K562 (cell line): ENCODE measurements at regions not wholly inside any gene's neighbourhood (a gene's known extent, or its start where the extent isn't known, plus 50 kb on each side); places are given as distances from the start of the nearest gene placed in this dataset.

Source experiments
- ATAC-seq: fragments of 200-7000 bp; cut with Tn5 transposase; 3 replicates; pipeline ENCODE4 v1.9.1; 2020; ENCODE audit warnings: moderate library complexity
- BruUV-seq: library from RNA; stranded (reverse); fragments of 400-500 nt; replicated peaks from 2 replicates; lab custom pipeline; 2021; lab: Mats Ljungman, UMichigan
- CTCF ChIA-PET: fragments of 300-600 bp; formaldehyde crosslinking; extraction: SDS; loops from one replicate; lab custom pipeline; 2021; ENCODE audit warnings: low intra/inter-chr PET ratio; lab: Yijun Ruan, JAX
- POLR2A ChIA-PET: fragments of 300-600, 350-650 bp; sonication (Branson Sonifier 250); formaldehyde crosslinking; extraction: SDS; loops from one replicate; lab custom pipeline; 2021; ENCODE audit warnings: antibody characterized with exemption, inconsistent platforms; lab: Yijun Ruan, JAX
- DNase-seq, 4 experiments: peaks; one replicate each; pipeline versions ENCODE4 v3.0.0 to v3.0.0-alpha.2; 2011 to 2018; ENCODE audit warnings: low spot score in 3 of 4, mixed read lengths in 3 of 4; ENCODE audit errors: extremely low read depth in 1 of 4
- FAIRE-seq: peaks from 2 replicates; lab custom pipeline; 2011; peaks lifted over from hg19 to GRCh38; lab: Jason Lieb, UNC
- H2AFZ ChIP-seq: 2 replicates; pipeline ENCODE4 v1.6.0; 2011; ENCODE audit warnings: low read depth, low read length, control low read depth, inconsistent platforms
- H3K27ac ChIP-seq: fragments of 200-600 bp; 3 replicates; pipeline ENCODE4 v1.8.0; 2011; ENCODE audit warnings: low read depth, mild to moderate bottlenecking, control low read depth, inconsistent platforms, low read length, moderate library complexity, mixed read lengths; ENCODE audit errors: extremely low read depth
- H3K27me3 ChIP-seq, 2 experiments: fragments of 300-600 bp in 1 of 2; 2 replicates in 1 of 2; 3 replicates in 1 of 2; pipeline versions ENCODE4 v1.6.0 to v1.8.0; 2011; ENCODE audit warnings: inconsistent platforms in 2 of 2, low read length in 2 of 2, mild to moderate bottlenecking in 1 of 2, mixed read lengths in 1 of 2, moderate library complexity in 1 of 2; ENCODE audit not compliant: control insufficient read depth in 2 of 2, insufficient read depth in 2 of 2
- H3K36me3 ChIP-seq: fragments of 300-600 bp; 3 replicates; pipeline ENCODE4 v1.8.0; 2011; ENCODE audit warnings: mild to moderate bottlenecking, low read length, inconsistent platforms; ENCODE audit not compliant: control insufficient read depth, insufficient read depth
- H3K4me1 ChIP-seq, 2 experiments: fragments of 200-600 bp in 1 of 2; replicated peaks in 1 of 2; 2 replicates in 1 of 2; 3 replicates in 1 of 2; pipeline versions ENCODE4 v1.5.1 to v1.8.0; 2011; ENCODE audit warnings: inconsistent platforms in 2 of 2, low read length in 2 of 2, mild to moderate bottlenecking in 1 of 2, mixed read lengths in 1 of 2, moderate library complexity in 1 of 2; ENCODE audit not compliant: control insufficient read depth in 2 of 2, insufficient read depth in 2 of 2
- H3K4me2 ChIP-seq: 2 replicates; pipeline ENCODE4 v1.6.1; 2011; ENCODE audit warnings: low read length, control low read depth, inconsistent platforms, mixed read lengths; ENCODE audit not compliant: insufficient read depth
- H3K4me3 ChIP-seq: fragments of 200-600 bp; sonication (generic), shearing (Covaris generic); 2 replicates; pipeline ENCODE4 v1.5.1; 2016; ENCODE audit warnings: control low read depth, inconsistent platforms
- H3K79me2 ChIP-seq: fragments of 200-600 bp; 3 replicates; pipeline ENCODE4 v1.8.0; 2011; ENCODE audit warnings: low read length, inconsistent platforms; ENCODE audit not compliant: control insufficient read depth, insufficient read depth
- H3K9ac ChIP-seq, 2 experiments: 2 replicates each; pipeline versions ENCODE4 v1.6.0 to v1.6.1; 2011; ENCODE audit warnings: low read depth in 2 of 2, low read length in 2 of 2, control low read depth in 1 of 2, inconsistent platforms in 1 of 2, mild to moderate bottlenecking in 1 of 2, mixed read lengths in 1 of 2; ENCODE audit not compliant: insufficient read depth in 1 of 2
- H3K9me1 ChIP-seq: one replicate; pipeline ENCODE4 v1.6.0; 2011; ENCODE audit warnings: inconsistent platforms, mild to moderate bottlenecking, low read length, moderate library complexity; ENCODE audit not compliant: control insufficient read depth, insufficient read depth
- H3K9me3 ChIP-seq: replicated peaks from 2 replicates; pipeline ENCODE4 v1.5.1; 2011; ENCODE audit warnings: low read depth, low read length, inconsistent platforms; ENCODE audit not compliant: control insufficient read depth, insufficient read depth
- H4K20me1 ChIP-seq: replicated peaks from 2 replicates; pipeline ENCODE4 v1.6.1; 2011; ENCODE audit warnings: low read length, inconsistent platforms, mixed read lengths; ENCODE audit not compliant: control insufficient read depth, insufficient read depth
- HES1 ChIP-seq: fragments of 450-650 bp; IDR thresholded peaks from 2 replicates; pipeline ENCODE4 v1.6.1; 2016; ENCODE audit warnings: low read depth, mild to moderate bottlenecking, moderate library complexity
- MXD1 ChIP-seq: fragments of 250-450 bp; sonication (Bioruptor Pico); IDR thresholded peaks from 2 replicates; pipeline ENCODE4 v1.8.0; 2021; ENCODE audit warnings: borderline replicate concordance, mild to moderate bottlenecking, moderate library complexity; ENCODE audit not compliant: poor library complexity, severe bottlenecking
- RBM14 ChIP-seq: fragments of 200-400 bp; formaldehyde crosslinking; IDR thresholded peaks from 2 replicates; pipeline ENCODE4 v1.6.1; 2018; ENCODE audit warnings: low read depth, mild to moderate bottlenecking, low read length, moderate library complexity, borderline replicate concordance; ENCODE audit not compliant: insufficient read depth
- STAT5A ChIP-seq: IDR thresholded peaks from 2 replicates; pipeline ENCODE4 v1.6.1; 2012; ENCODE audit warnings: low read length, inconsistent platforms, borderline replicate concordance
- USF2 ChIP-seq: sonication (generic); formaldehyde crosslinking; IDR thresholded peaks from 2 replicates; pipeline ENCODE4 v1.5.0; 2020; ENCODE audit warnings: missing genetic modification reagents
- ZBTB40 ChIP-seq, 2 experiments: fragments of 450-650 bp in 1 of 2; sonication (generic) in 1 of 2; formaldehyde crosslinking in 1 of 2; IDR thresholded peaks; 2 replicates each; pipeline versions ENCODE4 v1.7.1 to v1.9.0; 2016 to 2022; ENCODE audit warnings: inconsistent platforms in 1 of 2, mild to moderate bottlenecking in 1 of 2, missing genetic modification reagents in 1 of 2
- WGBS: fragments of 100-300 bp; shearing (Covaris generic); methylation state at CpG from one replicate; pipeline ENCODE4 v1.1.6; 2016; ENCODE audit warnings: low coverage, mixed read lengths; ENCODE audit not compliant: insufficient coverage; ENCODE audit errors: missing lambda C conversion rate; 5-methylcytosine and 5-hydroxymethylcytosine counted together
- in situ Hi-C: fragments of 300-500 bp; cut with MboI; formaldehyde crosslinking; loops from 4 replicates; pipeline ENCODE4 v1.15.0; 2018; ENCODE audit warnings: inconsistent platforms, mixed read lengths
- intact Hi-C: fragments of 100-400 bp; cut with micrococcal nuclease; formaldehyde crosslinking; loops from 2 replicates; pipeline ENCODE4 v1.14.2; 2022

- no TSS peak for BruUV-seq
- FAIRE-seq (no peak), ATAC-seq (no peak), DNase-seq (no peak)
- in situ Hi-C loops (no loop called here), intact Hi-C loops (no loop called here)
- WGBS, result 0% methylated on average over 4 of the region's 4 CpGs
- Histone ChIP-seq H3K4me1 (no peaks in the 10 kb centered on the region), H4K20me1 (no peaks in the 10 kb centered on the region), H3K27me3 (no peaks in the 10 kb centered on the region), H3K36me3 (no peaks in the 10 kb centered on the region), H2AFZ (no peak overlapping the region), H3K9me3 (no peaks in the 10 kb centered on the region), H3K4me3 (no peak overlapping the region), H3K4me2 (no peak overlapping the region), H3K9ac (no peak overlapping the region), H3K9me1 (no peaks in the 10 kb centered on the region), H3K27ac (no peak overlapping the region), H3K79me2 (no peaks in the 10 kb centered on the region)
- TF ChIP-seq STAT5A (no peak), HES1 (no peak), RBM14 (no peak), USF2 (CRISPR knock-in tag) (no peak), ZBTB40 (IDR thresholded peaks at IDR 0.05) (no peak), ZBTB40 (CRISPR knock-in tag; IDR thresholded peaks at IDR 0.05) (no peak), MXD1 (CRISPR knock-in tag) (no peak)
- CTCF ChIA-PET, result no interaction called here
- POLR2A ChIA-PET, result interaction anchor here (0.5 kb wide), 1 partner anchor 761 kb away, joined by 6 read pairs; no protein-coding TSS in a partner anchor
These were observed 300.5 kb downstream of the DEPDC1B start for GRCh38 chr5:60399507-60399906.
